HG02840 (cell line): ENCODE measurements at regions not wholly inside any gene's neighbourhood (a gene's known extent, or its start where the extent isn't known, plus 50 kb on each side); places are given as distances from the start of the nearest gene placed in this dataset.

Experiments
- ATAC-seq: cut with Tn5 transposase; IDR thresholded peaks from one replicate; pipeline ENCODE4 v1.9.1; 2021; ENCODE audit warnings: mild to moderate bottlenecking, moderate library complexity, moderate number of reproducible peaks; ENCODE audit not compliant: unreplicated experiment, low FRiP score

DNA sequence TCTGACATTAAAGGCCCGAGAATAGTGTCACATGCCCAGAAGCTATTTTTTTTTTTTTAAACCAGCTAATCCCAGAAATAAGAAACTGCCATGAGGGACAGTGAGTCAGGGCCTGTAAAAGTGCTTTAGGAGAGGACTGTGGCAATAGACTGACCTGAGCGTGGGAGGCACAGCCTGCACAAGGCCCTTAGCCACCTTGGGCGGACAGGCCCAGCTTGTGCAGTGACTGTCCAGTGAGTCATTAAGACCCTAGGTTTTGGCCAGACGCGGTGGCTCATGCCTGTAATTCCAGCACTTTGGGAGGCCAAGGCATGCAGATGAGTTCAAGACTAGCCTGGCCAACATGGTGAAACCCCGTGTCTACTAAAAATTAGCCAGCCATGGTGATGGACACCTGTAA, 343.0 kb upstream of the ZFHX3 start:
- ATAC-seq = no peak

DNA sequence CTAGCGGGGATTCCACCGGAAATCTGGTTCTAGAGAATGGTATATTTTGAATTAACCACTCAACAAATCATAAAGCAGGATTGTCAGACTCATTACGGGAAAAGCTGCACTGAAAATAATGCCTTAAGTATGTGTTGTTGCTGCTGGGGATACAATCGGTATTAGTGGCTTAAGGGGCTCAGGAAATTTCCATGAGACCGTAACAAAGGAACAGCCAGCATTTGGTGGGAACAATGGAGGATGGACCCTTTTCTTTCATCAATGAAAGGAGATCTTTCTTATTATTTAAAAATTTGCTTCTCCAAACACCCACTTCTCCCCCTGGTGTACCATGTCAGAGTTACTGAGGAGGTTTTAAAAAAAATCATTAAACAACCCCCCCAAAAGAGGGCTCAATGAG, 342.6 kb upstream of the ZFHX3 start:
- no peak for ATAC-seq

DNA sequence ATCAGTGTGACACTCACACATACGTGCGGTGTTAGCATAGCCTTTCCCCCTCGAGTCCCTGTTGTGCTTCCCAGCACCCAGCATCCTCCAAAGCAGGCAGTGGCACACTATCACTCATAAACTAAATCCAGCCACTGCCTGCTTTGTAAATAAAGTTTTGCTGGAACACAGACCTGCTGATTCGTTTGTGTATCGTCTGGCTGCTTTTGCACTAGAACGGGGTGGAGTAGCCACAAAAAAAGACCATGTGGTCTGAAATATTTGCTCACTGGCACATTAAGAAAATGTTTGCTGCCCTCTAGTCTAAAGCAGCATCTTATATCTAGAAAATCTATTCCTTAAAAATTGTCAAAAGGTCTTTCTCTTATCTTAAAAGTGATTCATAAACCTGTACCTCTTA, 341.2 kb upstream of the ZFHX3 start:
- ATAC-seq = no peak

DNA sequence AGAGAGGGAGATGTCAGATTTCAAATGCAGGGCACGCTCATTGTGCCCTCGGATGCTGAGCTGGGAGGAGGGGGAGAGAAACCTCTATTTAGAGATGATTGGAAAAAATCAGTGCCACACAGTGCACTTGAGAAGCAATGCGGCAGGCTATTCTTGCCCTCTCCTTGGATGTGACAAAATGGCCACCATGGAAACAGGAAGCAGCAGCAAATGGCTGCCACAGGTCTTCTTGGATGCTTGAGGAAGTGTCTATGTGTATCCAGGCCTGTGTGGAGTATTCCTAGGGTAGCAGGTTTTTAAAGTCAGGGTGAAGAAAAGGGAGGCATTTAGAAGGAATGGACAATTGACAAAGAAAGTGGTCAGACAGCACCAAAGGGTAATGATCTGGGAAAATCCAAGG, 340.1 kb upstream of the ZFHX3 start:
- ATAC-seq = no peak

DNA sequence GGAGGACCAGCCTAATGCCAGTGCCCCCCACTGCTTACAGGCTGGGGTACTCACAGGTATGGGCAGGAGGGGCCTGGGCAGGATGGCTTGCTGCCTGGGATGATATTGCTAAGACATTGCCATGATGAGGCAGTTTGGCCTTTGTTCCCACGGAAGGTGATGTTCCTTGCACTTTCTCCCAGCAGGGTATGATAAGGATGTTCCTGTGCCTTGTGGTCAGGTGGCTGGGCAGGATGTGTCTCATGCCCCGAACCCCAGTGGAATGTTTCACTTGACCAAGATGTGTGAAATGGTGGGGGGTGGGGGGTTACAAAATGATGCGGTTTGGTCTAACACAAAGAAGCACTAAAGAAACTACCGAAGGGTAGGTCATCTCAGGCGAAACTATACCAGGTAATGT, 337.8 kb upstream of the ZFHX3 start:
- ATAC-seq = no peak

DNA sequence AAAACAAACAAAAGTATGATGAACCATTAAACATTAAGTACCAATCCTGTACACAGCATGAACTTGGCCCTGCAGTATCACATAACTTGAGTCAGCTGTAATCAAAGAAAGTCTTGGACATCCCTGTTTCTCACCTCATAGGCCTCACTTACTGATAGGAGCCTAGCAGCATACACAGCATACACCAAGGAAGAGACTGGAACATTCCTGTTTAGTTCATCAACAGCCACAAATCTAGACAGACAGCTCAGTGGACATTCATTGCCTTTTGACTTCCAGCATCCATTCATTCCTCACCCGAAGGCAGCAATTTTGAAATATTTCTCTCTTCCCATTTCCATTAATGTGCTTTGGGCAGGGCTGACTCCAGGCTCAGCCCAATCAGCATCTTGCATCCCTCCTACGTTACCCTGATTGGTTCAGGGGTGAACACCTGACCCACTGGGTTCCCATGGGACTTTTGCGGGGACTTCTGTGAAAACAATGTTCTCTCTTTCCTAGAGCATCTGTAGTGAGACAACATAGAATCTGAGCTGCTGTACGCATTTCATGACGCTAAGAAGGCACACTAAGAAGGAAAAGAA, 336.7 kb upstream of the ZFHX3 start:
- no peak for ATAC-seq

DNA sequence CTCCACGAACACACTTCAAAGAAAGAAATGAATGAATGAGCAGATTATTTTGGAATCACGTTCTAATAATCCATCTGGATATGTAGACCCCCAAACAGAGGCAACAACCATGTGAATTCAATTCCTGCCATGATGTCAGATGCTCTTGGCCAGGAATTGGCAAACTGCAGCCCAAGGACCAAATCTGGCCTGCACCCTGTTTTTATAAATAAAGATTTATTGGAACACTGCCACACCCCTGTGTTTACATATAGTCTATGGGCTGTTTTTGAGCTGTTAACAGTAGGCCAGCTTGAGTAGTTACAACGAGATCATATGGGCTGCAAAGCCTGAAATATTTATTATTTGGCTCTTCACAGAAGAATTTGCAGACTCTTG, 336.0 kb upstream of the ZFHX3 start:
- ATAC-seq = no peak

DNA sequence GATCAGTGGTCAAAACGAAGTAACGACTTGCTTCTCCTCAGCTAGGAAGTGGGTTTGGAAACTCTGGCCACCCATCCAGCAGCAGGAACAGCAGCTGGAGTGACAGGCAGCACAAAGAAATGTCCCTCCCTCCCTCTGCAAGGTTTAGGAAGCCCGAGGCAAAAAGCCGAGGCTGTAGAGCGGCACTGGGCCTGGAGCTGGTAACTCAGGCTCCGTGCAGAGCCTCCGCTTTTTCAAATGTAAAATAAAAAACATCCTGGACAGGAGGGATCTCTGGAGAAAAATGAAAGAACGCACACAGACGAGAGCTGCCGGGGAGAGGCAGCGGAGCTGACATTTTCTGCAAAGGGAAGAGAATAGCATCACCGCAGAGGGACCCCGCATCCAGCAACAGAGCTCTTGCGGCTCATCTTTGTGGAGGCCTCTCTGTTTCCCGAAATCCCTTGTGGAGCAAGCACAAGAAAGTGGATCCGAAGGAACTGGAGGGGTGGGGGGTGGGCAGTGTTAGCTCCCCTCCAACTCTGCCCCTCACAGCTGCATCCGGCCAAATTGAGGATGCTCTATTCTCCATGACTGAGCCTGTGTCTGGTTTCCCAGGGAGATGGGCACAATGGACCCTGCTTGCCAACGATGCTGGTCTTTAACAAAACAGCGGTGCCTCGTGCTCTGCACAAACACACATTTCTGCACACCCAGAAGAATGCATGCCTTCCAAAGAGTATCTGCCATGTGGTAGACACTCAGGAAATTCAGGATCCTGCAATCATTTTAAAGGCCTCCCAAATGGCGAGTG, 335.5 kb upstream of the ZFHX3 start:
- ATAC-seq = no peak

DNA sequence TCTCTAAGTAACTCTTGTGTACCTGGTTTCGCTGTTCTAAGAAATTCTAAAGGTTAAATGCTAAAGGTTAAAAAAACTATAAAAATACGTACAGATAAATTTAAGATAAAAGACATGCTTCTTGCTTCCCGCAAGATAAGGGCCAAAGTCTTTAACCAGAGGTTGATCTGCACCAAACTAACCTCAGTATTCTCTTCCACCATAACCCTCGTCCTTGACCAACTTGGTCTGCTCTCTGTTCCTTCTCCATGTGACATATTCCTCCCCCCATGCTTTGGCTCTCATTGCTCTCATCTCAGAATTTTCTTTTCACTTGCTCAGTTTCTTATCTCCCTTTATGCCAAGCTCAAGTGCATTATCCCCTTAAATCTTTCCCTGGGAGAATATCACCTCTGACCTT, 330.5 kb upstream of the ZFHX3 start:
- no peak for ATAC-seq

DNA sequence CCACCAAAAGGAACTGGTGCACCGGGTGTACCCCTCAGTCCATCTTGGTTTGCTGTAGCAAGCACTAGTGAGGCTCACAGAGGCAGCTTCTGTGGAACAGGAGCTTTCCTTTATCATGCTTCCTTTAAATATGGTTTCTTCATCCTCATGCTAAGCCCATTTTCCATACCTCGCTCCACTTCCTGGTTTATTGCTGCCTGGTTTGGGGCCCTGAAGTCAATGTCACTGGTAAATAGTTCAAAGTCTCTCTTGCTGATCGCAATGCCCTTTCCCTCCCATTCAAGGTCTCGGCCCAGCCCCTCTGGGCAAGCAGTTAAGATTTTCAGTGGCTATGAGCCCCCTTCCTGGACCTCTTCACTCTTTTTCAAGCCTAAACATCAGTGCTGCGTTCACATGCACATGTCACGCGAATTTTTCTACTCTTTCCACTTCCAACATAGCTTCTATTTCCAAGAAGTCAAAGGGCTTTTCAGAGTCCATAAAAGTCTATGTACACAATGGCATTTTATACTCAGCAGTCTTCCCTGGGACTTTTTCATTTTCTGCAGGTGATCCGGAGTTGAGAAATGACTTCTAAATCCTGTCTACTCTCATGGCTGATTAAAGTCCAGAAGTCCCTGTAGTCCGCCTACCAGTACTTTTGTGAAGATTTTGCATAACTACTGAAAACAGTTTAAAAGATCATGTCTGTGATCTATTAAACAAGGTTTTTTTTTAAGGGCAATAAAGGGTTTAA, 323.8 kb upstream of the ZFHX3 start:
- ATAC-seq = no peak

DNA sequence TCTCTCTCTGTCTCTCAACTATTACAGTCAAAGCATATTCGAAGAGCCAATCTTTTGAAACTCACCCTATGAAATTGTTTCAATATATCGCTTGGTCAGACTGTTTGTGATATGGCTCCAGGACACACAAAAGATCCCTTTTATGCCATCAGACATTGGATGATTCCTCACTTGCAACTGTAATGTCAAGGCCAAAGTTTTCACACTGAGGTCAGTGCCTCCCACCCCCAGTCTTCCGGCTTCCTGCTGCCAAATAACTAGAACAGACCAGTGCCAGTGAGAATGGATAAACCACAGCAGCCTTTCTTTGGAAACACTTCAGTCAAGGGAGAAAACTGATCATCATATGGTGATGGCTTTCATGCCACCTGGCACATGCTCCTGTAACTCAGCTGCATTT, 321.9 kb upstream of the ZFHX3 start:
- ATAC-seq = no peak

DNA sequence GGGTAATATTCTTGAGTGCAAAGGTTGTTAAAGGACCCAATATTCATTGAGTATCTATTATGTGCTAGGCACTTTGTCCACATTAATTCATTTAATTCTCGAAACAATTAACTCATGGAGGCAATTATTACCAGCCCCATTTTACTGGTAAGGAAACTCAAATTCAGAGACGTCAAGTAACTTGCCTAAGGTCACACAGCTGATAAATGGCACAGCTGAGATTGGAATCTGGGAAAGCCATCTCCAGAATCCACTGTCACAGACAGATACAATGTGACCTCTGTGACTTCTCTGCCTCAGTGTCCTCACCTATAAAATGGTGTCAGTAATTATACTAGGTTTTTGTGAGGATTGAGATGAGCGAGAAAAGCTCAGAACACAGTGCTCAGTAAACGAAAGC, 320.8 kb upstream of the ZFHX3 start:
- ATAC-seq = no peak

DNA sequence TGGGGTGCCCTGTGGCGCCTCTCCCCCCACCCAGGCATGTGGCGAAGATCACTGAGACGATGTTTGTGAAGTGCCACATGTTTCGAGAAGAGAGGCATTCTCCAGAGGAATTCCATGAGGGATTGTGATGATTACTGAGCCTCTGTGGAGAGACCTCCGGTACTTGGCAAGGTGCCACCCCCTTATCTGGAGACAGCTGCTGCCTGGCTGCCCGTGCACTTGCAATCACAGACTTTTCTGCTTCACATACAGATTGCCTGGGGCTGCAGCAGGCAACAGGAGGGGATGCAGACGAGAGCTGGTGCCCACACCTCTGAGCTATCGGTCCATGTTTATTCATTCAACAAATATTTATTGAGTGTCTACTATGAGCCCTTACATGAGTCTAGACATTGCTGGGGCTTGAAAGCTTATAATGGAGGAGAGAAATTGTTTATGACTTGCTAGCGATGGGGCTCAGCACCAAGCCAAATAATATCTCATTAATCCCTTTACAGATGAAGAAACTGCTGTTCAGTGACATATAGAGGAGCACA, 317.2 kb upstream of the ZFHX3 start:
- no peak for ATAC-seq

DNA sequence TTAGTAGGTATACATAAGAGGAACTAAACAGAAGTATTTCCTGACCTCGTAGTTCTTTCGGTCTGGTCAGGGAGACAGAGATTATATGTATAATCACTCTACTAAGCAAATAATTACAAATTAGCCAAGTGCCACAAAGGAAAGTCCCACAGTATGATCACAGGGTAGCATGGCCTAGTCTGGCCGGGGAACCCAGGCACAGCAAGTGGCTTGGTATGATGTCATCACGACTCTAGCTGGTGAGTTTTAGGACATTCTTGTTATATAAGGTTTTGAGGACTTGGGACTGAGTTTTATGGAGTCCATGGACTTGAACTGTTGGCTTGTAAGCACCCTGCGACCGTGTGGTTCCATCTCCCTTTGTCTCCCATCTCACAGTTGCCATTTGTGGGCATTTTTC, 316.5 kb upstream of the ZFHX3 start:
- no peak for ATAC-seq

DNA sequence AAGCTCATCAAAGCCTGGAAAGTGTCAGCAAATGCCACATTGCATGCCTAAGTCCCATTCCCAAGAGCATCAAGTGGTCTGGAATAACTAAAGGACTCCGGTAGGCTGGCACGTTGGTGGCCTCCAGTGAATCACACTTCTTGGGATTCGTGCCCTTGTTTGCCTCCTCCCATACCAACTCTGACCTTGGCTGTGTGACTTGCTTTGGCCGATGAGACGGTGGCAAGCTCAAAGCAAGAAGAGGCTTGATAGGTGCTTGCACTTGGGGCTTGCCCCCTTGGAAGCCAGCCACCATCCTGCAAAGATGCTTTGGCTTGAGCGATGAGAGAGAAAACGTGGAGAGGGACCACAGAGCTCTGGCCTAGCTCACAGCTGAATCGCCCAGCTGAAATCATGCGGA, 313.1 kb upstream of the ZFHX3 start:
- no peak for ATAC-seq

DNA sequence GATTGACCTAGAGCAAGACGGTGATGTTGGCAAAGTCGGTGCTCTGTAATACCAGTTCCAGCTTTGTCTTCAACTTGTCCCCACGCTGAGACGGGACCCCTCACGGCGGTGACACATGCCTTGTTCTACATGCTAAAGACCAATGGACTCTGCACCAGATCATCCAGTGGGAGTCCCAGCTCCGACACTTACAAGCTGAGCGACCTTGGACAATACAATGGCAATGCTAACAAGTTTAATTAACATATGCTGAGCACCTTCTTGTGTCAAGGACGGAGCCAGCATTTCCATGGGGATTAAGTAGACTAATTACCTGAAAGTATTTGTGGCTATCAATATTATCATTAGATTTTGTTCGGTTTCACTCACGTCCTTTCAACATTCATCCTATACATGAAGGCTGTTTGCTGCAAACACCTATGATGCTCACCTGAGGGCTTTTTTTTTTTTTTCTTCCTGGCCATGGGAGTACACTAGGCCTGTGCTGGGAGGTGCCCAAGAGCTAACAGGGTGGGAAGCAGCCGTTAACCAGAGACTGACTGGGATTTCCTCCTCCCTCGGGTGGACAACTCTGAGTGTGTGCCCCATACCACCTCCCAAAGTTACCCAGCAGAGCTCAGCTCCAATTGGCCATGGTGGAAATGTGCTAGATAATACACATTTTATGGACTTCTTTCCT, 308.6 kb upstream of the ZFHX3 start:
- ATAC-seq = no peak

DNA sequence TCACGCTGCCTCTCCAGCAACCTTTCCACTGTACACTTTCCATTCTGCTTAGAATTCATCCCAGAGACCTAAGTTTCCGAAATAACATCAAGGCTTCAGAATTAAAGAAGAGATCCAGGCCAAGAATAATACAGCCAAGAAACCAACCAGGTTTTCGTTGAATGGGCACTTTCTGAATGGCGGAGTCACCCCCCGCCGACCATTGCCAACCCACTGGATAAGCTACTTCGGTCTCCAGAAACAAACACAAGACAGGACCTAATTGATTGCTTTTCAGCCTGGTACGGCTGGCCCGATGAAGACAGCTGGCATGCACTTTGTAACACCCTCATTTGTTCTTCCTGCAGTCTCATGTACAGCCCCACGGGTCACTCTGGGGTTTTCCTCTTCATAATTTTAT, 308.1 kb upstream of the ZFHX3 start:
- ATAC-seq = no peak

DNA sequence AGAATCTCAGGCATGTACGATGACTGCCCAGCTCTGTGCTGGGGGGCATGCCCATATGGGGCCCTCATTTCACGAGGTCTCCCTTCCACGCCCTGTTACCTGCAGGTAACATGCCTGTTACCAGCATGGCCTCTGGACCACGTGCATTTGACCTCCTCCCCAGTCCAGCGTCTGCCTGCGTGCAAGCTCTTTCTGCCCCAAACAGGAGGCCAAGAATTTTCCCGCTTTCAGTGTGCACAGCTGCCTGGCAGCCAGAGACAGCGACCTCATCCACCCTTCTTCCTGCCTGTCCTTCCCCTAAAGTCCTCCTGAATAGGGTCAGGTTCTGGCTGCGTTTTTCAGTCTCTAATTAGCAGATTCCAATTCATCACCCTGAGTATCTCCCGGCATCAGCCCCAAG, 306.5 kb upstream of the ZFHX3 start:
- no peak for ATAC-seq

DNA sequence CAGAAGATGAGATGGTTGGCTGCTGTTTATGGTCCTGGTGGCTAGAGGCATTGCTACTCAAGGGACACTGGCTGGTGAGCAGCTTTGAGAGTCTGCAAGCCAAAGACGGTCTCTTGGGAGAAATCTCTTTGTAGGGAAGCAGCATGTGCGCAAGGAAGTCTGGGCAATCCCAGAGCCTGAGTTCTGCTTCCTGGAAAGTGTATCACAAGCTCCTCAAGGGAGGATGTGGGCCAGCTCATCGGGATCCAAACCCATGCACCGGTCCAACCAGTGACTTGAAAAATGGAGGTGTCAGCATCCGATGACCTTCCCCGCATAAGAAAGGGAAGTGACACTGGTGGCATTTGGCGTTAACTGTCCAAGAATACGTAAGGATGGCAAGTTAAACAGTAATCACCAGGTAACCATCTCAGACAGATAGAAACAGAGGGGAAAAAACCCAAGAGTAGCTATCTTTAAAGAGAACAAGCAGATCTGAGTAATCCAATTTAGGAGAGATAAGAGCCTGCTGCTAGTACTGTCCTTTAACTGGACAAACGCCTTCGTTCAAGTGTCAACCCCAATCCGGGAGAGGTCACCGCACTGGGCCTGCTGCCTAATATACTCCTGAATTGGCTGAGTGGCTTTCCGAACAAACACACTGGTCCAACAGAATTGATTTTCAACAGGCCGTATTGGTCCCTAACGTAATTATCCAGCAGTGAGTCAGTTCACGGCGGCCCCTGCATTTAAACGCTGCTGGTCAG, 303.0 kb upstream of the ZFHX3 start:
- no peak for ATAC-seq
